ENCODE measurements at regions not wholly inside any gene's neighbourhood (a gene's known extent, or its start where the extent isn't known, plus 50 kb on each side); places are given as distances from the start of the nearest gene placed in this dataset.

DNA sequence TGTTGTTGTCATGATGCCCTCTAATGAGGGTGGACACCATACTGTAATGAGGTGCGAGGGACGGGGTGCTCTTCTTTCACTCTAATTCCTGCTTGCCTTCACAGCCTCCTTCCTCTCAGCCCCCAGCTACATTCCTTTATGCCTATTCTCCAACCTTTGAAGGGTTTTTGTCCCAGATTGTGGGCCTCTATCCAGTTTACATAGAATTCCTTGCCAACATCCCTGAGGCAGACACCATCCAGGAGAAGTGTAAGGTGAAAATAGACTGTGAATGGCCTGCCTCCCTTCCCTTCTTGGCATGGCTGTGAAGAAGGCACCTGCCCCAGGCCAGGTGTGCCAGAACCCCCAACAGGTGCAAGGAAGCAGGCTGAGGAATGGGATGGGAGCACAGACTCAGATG lies 122.3 kb downstream of the CHST1 start:
- TF ChIP-seq, protein P1, sequence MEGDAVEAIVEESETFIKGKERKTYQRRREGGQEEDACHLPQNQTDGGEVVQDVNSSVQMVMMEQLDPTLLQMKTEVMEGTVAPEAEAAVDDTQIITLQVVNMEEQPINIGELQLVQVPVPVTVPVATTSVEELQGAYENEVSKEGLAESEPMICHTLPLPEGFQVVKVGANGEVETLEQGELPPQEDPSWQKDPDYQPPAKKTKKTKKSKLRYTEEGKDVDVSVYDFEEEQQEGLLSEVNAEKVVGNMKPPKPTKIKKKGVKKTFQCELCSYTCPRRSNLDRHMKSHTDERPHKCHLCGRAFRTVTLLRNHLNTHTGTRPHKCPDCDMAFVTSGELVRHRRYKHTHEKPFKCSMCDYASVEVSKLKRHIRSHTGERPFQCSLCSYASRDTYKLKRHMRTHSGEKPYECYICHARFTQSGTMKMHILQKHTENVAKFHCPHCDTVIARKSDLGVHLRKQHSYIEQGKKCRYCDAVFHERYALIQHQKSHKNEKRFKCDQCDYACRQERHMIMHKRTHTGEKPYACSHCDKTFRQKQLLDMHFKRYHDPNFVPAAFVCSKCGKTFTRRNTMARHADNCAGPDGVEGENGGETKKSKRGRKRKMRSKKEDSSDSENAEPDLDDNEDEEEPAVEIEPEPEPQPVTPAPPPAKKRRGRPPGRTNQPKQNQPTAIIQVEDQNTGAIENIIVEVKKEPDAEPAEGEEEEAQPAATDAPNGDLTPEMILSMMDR (conservative IDR thresholded peaks at IDR 0.05), result no peak
- no peak for TF ChIP-seq EZH2 (IDR thresholded peaks at IDR 0.05; ENCODE audit: low read depth)

Data from PC-9 (cell line).